Sigmoid colon (tissue), 6 donors: ENCODE measurements at regions not wholly inside any gene's neighbourhood (a gene's known extent, or its start where the extent isn't known, plus 50 kb on each side); places are given as distances from the start of the nearest gene placed in this dataset.

Experiments used
- DNase-seq: peaks from one replicate; pipeline ENCODE4 v3.0.0-alpha.2; 2019
- H3K27ac ChIP-seq, 4 donors: fragments of 200-600 bp; sonication (generic); one replicate each; pipeline ENCODE4 v1.5.1; 2016 to 2019; ENCODE audit warnings: mild to moderate bottlenecking in 1 of 4
- H3K27me3 ChIP-seq, 3 donors: fragments of 200-600 bp; sonication (generic); one replicate each; pipeline ENCODE4 v1.5.1; 2019; ENCODE audit warnings: mild to moderate bottlenecking in 1 of 3
- H3K36me3 ChIP-seq, 4 donors: fragments of 200-600 bp; sonication (generic); one replicate each; pipeline ENCODE4 v1.5.1; 2016 to 2019
- H3K4me1 ChIP-seq, 4 donors: fragments of 200-600 bp; sonication (generic); one replicate each; pipeline ENCODE4 v1.5.1; 2017 to 2019
- H3K4me3 ChIP-seq, 4 donors: fragments of 200-600 bp; sonication (generic); one replicate each; pipeline ENCODE4 v1.5.1; 2017 to 2019; ENCODE audit warnings: mild to moderate bottlenecking in 2 of 4, moderate library complexity in 1 of 4
- H3K9me3 ChIP-seq, 4 donors: fragments of 200-600 bp in 3 of 4; sonication (generic) in 3 of 4; one replicate each; pipeline versions ENCODE4 v1.5.1 to v1.6.1; 2013 to 2019
- EP300 ChIP-seq, 4 donors: sonication (generic); formaldehyde crosslinking; IDR thresholded peaks; one replicate each; pipeline ENCODE4 v1.6.1; 2017; ENCODE audit warnings: antibody characterized with exemption in 4 of 4
- POLR2A ChIP-seq, 2 donors: fragments of 450-650 bp; IDR thresholded peaks; one replicate each; pipeline ENCODE4 v1.6.1; 2016; ENCODE audit warnings: antibody characterized with exemption in 2 of 2, mild to moderate bottlenecking in 2 of 2, moderate library complexity in 2 of 2
- POLR2AphosphoS5 ChIP-seq, 4 donors: sonication (generic); formaldehyde crosslinking; IDR thresholded peaks; one replicate each; pipeline ENCODE4 v1.6.1; 2017; ENCODE audit warnings: antibody characterized with exemption in 4 of 4
- WGBS, 2 donors: extraction: QIAGEN DNeasy Blood & Tissue Kit; methylation state at CpG; one replicate each; pipeline ENCODE4 v1.1.7; 2013; 5-methylcytosine and 5-hydroxymethylcytosine counted together
- intact Hi-C: fragments of 100-400 bp; cut with DNase I; formaldehyde crosslinking; loops from one replicate; pipeline ENCODE4 v1.15.1; 2023
- TF ChIP-seq, protein P1 (sequence below), 4 experiments: fragments of 450-650 bp in 3 of 4; fragments of 200-600 bp in 1 of 4; IDR thresholded peaks; one replicate each; pipeline ENCODE4 v1.5.1; 2016 to 2019; ENCODE audit warnings: antibody characterized with exemption in 4 of 4, mild to moderate bottlenecking in 3 of 4, moderate library complexity in 2 of 4
- donor health status: healthy with polysubstance abuse.
- donor health status: healthy.

DNA sequence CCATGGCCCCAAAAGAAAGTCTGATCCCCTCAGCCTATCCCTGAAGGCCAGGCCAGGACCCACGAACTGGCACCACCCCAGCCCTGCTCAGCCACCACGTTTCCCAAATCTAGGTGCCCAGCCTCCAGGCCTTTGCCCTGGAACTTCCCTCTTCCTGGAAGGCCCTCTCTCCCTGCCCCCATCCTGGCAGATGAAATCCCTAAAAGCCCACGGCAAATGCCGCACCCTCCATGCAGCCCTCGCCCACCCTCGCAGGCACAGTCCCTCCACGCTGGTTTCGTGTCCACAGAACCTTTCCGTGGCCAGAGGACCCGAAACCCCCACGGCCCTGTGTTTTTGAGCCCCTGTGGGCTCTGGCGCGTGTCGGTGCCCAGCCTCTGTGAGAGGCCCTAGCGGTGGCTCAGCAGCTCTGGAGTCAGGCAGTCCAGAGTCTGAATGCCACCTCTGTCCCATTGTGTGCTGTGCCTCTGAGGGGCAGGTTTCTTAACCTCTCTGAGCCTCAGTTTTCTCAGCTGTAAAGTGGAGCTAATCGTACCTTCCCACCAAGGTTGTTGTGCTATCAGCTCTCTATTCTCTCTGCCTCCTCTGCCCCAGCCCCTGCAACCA lies 138.5 kb upstream of the IQSEC1 start:
- H3K36me3 ChIP-seq = no peaks in the 10 kb centered on the region
- TF ChIP-seq, protein P1, sequence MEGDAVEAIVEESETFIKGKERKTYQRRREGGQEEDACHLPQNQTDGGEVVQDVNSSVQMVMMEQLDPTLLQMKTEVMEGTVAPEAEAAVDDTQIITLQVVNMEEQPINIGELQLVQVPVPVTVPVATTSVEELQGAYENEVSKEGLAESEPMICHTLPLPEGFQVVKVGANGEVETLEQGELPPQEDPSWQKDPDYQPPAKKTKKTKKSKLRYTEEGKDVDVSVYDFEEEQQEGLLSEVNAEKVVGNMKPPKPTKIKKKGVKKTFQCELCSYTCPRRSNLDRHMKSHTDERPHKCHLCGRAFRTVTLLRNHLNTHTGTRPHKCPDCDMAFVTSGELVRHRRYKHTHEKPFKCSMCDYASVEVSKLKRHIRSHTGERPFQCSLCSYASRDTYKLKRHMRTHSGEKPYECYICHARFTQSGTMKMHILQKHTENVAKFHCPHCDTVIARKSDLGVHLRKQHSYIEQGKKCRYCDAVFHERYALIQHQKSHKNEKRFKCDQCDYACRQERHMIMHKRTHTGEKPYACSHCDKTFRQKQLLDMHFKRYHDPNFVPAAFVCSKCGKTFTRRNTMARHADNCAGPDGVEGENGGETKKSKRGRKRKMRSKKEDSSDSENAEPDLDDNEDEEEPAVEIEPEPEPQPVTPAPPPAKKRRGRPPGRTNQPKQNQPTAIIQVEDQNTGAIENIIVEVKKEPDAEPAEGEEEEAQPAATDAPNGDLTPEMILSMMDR (IDR thresholded peaks at IDR 0.05) = no peak
- no peak for TF ChIP-seq EP300 (IDR thresholded peaks at IDR 0.05)
- TF ChIP-seq POLR2AphosphoS5 (IDR thresholded peaks at IDR 0.05) = no peak
- TF ChIP-seq POLR2A (IDR thresholded peaks at IDR 0.05) = no peak
- 67 to 81% methylated on average over 16 of the region's 16 CpGs for WGBS, 2 donors

DNA sequence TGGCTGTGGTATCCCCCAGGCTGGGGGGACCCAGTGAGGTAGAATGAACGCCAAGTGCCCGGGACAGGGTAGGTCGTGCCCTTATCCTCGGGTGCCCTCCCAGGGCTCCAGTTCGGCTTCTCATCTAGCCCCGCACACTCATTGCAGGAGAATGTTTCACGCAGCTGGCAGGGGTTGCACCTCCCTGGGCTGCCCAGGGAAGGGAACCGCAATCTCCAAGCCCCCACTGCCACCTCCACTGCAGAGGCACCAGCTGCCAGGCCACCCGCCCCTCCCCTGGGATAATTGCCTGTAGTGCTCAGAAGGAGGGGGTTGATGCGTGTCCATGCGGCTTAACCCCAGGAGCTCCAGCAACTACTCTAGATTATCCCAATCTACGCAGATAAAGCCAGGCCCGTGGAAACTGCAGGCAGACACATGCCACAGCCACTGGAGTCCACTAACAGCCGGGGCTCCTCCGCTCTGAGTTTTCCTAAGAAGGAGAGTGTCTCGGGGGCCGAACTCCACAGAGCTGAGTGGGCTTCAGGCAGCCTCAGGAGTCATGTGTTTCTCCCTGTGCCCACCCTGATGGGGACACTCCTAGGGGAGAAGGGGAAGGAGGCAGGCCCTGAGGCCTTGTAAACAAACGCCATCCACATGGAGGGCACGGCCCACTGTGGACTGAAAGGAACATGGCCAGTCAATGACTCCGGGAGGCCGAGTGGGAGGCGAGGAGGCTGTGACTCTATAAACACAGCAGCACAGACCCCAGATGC lies 137.2 kb upstream of the IQSEC1 start:
- no peak for DNase-seq
- TF ChIP-seq POLR2AphosphoS5 (IDR thresholded peaks at IDR 0.05) (no peak), POLR2A (IDR thresholded peaks at IDR 0.05) (no peak), EP300 (IDR thresholded peaks at IDR 0.05) (no peak)
- TF ChIP-seq, protein P1 (IDR thresholded peaks at IDR 0.05) = no peak
- no peak overlapping the region for H3K27ac ChIP-seq
- peaks cover 0 to 20% (median 4%) of the 10 kb centered on the region in 3 donors for H3K27me3 ChIP-seq
- intact Hi-C loops = no loop called here
- WGBS, 2 donors = 76 to 83% methylated on average over 22 of the region's 22 CpGs
- H3K36me3 ChIP-seq = no peaks in the 10 kb centered on the region
- H3K9me3 ChIP-seq = no peaks in the 10 kb centered on the region
- H3K4me1 ChIP-seq = no peaks in the 10 kb centered on the region
- no peak overlapping the region for H3K4me3 ChIP-seq

More for the DNA sequence above, 138.5 kb upstream of the IQSEC1 start:
- H3K4me1 ChIP-seq = no peaks in the 10 kb centered on the region
- H3K9me3 ChIP-seq = no peaks in the 10 kb centered on the region
- no peak overlapping the region for H3K27ac ChIP-seq
- H3K27me3 ChIP-seq = peaks cover 0 to 7% (median 0%) of the 10 kb centered on the region in 3 donors
- DNase-seq = no peak
- H3K4me3 ChIP-seq = no peak overlapping the region
- intact Hi-C loops = no loop called here

DNA sequence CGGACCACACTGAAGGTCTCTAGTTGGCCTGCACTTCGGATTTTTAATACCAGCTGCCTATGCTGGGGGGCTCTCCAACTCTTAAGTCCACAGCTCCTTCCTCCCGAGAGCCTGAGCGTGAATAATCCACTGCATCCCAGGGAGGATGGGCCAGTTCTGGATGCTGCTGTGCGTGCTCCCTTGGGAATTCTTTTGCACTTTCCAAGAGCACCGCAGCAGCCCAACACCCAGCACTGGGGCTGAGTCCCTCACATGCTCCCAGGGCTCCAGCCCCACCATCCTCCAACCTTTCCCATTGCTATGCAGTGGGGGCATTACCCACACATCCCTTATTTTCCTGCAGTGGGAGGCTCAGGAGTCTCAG lies 136.4 kb upstream of the IQSEC1 start:
- intact Hi-C loops = no loop called here
- H3K4me3 ChIP-seq = no peak overlapping the region
- DNase-seq = no peak
- H3K27me3 ChIP-seq = peaks cover 0 to 28% (median 8%) of the 10 kb centered on the region in 3 donors
- no peaks in the 10 kb centered on the region for H3K4me1 ChIP-seq
- H3K36me3 ChIP-seq = no peaks in the 10 kb centered on the region
- H3K9me3 ChIP-seq = no peaks in the 10 kb centered on the region
- 68 to 78% methylated on average over 6 of the region's 6 CpGs for WGBS, 2 donors
- no peak overlapping the region for H3K27ac ChIP-seq
- TF ChIP-seq EP300 (IDR thresholded peaks at IDR 0.05) (no peak), POLR2AphosphoS5 (IDR thresholded peaks at IDR 0.05) (no peak), POLR2A (IDR thresholded peaks at IDR 0.05) (no peak)
- TF ChIP-seq, protein P1 (IDR thresholded peaks at IDR 0.05) = no peak

DNA sequence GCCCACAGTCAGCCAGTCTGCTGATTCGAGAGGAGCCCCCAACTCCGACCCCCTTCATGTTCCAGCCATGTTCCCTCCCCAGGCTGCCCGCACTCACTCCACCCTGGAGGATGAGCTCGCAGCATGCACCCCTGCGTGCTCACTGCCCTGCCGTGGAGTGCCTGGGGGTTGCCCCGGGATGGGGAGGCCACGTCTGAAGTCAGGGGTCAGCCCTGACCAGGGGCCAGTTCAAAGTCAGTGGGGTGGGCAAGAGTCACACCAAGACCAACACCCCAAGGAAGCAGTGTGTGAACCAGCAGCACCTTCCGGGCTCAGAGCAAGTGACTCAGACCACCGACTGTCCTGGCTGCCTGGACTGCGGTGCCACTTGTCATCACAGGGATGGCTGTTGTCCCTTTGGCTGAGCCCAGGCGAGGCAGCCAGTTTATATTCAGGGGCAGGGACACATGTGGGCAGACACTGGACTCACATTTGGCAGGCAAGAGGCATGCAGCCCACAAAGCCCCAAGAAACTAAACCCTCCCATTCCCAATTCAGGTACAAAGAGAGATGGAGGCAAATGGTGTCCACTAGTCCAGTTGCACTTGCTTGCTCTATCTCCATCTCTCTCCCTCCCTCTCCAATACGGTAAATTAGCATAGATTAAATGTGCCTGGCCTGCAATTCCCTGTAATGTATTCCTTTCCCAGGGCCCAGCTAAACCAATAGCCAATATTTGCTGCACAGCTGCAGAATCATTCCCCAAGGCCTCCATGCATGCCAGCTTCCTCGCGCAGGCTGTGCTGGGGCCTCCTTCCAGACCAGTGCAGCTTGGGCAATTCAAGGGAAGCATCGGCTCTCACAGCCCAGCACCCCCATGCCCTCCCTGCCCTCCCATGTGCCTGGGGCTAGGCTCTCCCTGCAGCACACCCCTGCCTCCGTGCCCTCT lies 135.7 kb upstream of the IQSEC1 start:
- TF ChIP-seq POLR2AphosphoS5 (IDR thresholded peaks at IDR 0.05) = no peak
- no peak for TF ChIP-seq EP300 (IDR thresholded peaks at IDR 0.05)
- TF ChIP-seq POLR2A (IDR thresholded peaks at IDR 0.05) = no peak
- TF ChIP-seq, protein P1 (IDR thresholded peaks at IDR 0.05) = no peak
- no peak for DNase-seq
- intact Hi-C loops = no loop called here
- H3K4me3 ChIP-seq = no peak overlapping the region
- whole genome bisulfite sequencing, 2 donors = 78 to 83% methylated on average over 17 of the region's 17 CpGs
- no peaks in the 10 kb centered on the region for H3K36me3 ChIP-seq
- no peaks in the 10 kb centered on the region for H3K9me3 ChIP-seq
- no peaks in the 10 kb centered on the region for H3K4me1 ChIP-seq
- H3K27ac ChIP-seq = no peak overlapping the region
- H3K27me3 ChIP-seq = peaks cover 0 to 35% (median 11%) of the 10 kb centered on the region in 3 donors
